Motor neuron (in vitro differentiated cells): ENCODE measurements at regions not wholly inside any gene's neighbourhood (a gene's known extent, or its start where the extent isn't known, plus 50 kb on each side); places are given as distances from the start of the nearest gene placed in this dataset.

ENCODE experiments used
- ATAC-seq, 8 experiments: fragments of 200-7000 bp; cut with Tn5 transposase; replicated peaks in 6 of 8; 2 replicates each; pipeline ENCODE4 v1.8.0; 2021; ENCODE audit warnings: mild to moderate bottlenecking in 8 of 8, moderate library complexity in 8 of 8
- H3K27ac ChIP-seq, 2 donors: fragments of 250-450 bp; sonication (Bioruptor Pico); 2 replicates each; pipeline ENCODE4 v1.9.0; 2021; ENCODE audit warnings: antibody characterized with exemption in 2 of 2, mild to moderate bottlenecking in 2 of 2, moderate library complexity in 1 of 2
- H3K4me1 ChIP-seq, 2 donors: fragments of 250-450 bp; sonication (Bioruptor Pico); replicated peaks in 1 of 2; 2 replicates each; pipeline ENCODE4 v1.6.1; 2021; ENCODE audit warnings: antibody characterized with exemption in 2 of 2, mild to moderate bottlenecking in 2 of 2, moderate library complexity in 1 of 2
- H3K4me3 ChIP-seq, 5 donors: fragments of 250-450 bp; sonication (Bioruptor Pico); 2 replicates each; pipeline ENCODE4 v1.9.0; 2021; ENCODE audit warnings: antibody characterized with exemption in 5 of 5, mild to moderate bottlenecking in 5 of 5, moderate library complexity in 4 of 5
- WGBS, 10 experiments: fragments of 450-650 bp; shearing (Covaris generic); methylation state at CpG; one replicate each; pipeline ENCODE4 v1.0.0; 2022; 5-methylcytosine and 5-hydroxymethylcytosine counted together
- in situ Hi-C, 9 experiments: fragments of 400-800 bp; cut with MboI; loops; one replicate each; pipeline ENCODE4 v1.15.0; 2021; ENCODE audit warnings: low sequenced_read_pairs in 9 of 9, low pct_unique_long_range_greater_than_20kb in 2 of 9; ENCODE audit not compliant: unreplicated experiment in 9 of 9

DNA sequence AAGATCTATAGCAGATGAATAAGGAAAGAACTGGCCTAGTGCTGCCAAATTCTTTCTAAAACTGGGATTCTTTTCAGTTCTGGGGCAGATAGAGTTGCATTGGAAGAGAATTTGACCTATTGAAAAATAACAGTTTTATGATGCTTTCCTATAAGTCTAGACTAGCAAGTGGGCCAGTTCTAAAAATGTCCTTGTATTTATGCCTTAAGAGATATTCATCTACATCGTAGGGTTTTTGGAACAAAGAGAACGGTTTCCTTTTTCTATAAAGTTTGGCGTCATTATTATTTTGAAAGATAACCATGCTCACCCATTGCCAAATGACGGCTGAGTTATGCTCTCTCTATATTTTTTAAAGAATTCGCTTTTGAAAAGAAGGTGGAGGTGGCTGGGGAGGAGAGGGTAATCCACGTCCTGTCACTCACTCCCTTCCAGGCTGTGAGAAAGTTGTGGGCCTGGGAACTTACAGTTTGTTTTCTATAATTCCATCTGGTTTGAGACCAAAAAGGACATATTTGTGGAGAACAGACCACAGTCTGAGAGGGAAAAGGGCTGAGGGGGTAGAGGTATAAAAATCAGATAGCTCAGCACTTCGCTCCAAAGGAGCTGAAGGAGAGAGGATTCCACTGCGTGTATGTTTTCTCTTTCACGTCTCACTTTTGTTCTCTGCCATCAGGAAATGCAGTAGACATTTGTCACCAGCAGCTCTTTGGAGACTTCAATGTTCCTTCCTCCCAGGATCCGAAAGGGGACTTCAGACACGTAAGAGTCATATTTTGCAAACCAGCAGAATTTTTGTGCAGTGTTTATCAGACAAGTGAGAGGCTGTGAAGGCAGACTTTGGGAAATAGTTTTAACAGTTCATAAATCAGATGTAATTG is 281.9 kb upstream of the FN1 start:
- H3K27ac ChIP-seq: no peak overlapping the region
- no peak for ATAC-seq
- in situ Hi-C loops: no loop called here

DNA sequence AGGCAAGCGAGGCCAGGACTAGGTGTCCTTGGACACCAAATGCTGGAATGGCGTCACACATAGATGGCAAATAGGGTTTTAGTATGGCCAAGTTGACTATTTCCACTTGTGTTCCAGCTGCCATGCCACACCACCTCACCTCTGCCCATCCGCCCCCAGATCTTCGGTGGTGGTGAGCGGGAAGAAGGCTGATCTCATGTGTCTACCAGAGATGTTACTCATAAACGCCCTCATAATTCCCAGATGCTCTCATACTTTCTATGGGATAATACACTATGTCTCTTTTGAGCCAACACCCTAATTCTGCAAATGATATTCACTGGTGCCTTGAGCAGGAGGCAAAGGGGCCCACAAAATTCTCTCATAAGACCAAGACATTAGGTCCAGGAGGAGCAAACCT is 281.1 kb upstream of the FN1 start:
- no peak overlapping the region for H3K27ac ChIP-seq
- in situ Hi-C loops: no loop called here
- WGBS, 10 experiments: 77 to 100% (median 94%) methylated on average over 1 to 5 of the region's 6 CpGs; no CpG with 5 or more reads in 1 of the 10 experiments
- ATAC-seq: no peak
- H3K4me1 ChIP-seq: peaks cover 0 to 3% of the 10 kb centered on the region in 2 donors
- no peak overlapping the region for H3K4me3 ChIP-seq

More for the DNA sequence above, 281.9 kb upstream of the FN1 start:
- Histone ChIP-seq H3K4me1 (peaks cover 0 to 3% of the 10 kb centered on the region in 2 donors), H3K4me3 (no peak overlapping the region)
- 52 to 97% (median 81%) methylated on average over 5 to 11 of the region's 11 CpGs; no CpG with 5 or more reads in 1 of the 10 experiments for WGBS, 10 experiments

DNA sequence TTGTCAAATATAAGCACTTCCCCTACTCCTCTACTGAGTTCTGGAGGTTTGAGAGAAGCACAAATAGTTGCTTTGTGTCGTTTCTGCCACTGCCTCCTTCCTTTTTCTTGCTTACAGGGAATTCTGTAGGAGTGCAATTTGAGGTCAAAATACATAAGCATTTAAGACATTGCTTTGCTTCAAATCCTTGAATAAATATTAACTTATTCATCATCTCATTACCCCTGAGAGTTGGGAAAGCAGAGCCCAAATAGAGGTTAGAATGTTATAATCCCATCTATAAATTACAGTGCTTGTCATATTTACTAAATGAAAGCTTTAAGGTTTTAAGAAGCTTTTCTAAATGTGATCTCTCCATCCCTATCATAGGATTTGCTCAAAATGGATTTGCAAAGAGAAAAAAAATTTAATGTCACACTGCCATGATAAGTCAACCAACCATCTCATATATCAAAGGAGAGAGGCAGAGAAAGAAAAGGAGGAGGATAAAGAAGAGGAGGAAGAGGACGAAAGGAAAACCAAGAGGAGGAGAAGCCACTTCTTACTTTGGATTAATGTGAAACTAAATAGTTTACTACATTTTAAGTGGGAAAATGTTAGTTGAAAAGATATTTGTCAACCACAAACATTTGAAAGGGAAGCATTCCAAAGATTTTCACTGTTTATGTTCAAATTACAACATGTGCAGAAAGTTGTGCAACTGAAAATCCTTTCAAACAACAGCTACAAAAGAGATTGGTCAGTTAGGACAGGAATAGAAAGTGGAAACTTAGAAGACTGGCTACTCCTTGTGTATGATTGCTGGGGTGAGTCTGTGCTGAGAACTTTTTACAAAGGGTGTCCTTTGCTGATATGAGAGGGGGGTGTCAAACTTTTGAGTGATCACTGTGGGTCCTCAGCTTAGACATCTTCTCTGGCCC is 277.3 kb upstream of the FN1 start:
- WGBS, 10 experiments: 33 to 100% (median 70%) methylated on average over 1 to 2 of the region's 2 CpGs; no CpG with 5 or more reads in 1 of the 10 experiments
- ATAC-seq: peak in 3 of 8 experiments; percentile 62 to 85 (median 69)
- in situ Hi-C loops: no loop called here

DNA sequence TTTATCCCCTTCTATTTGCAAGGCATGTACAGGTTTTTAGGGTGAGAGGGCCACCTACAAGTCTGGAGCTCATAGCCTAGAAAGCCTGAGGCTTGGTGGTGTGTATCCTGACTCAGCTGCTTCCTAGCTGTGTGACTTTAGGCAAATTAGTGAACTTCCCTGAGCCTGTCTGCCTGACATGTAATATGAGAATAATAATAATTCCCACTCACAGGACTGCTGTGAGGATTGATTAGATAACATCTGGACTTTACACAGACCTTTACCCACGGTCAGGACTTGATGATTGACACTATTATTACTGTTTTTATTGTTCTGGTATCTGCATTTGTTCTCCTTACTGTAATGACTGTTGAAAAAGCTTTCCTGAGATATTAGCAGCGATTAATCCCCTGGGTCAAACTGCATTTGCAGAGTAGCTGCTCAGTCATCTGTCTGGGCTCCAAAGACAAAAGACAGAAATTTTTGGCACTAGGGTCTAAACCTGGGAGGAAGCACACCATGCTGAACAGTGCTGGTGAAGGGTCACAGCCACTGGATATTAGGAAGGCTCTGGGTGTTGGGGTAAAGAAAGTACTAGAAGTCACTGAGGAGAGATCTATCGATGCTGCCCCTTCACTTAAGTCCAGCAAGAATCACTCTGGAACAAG is 276.5 kb upstream of the FN1 start:
- in situ Hi-C loops: no loop called here
- Histone ChIP-seq H3K27ac (no peak overlapping the region), H3K4me1 (no peaks in the 10 kb centered on the region), H3K4me3 (no peak overlapping the region)
- ATAC-seq: peak in 2 of 8 experiments; percentile 16 to 26
- 17 to 100% (median 62%) methylated on average over 1 to 3 of the region's 3 CpGs; no CpG with 5 or more reads in 1 of the 10 experiments for WGBS, 10 experiments

More for the DNA sequence above, 277.3 kb upstream of the FN1 start:
- Histone ChIP-seq H3K4me1 (peaks cover 0 to 2% of the 10 kb centered on the region in 2 donors), H3K27ac (no peak overlapping the region), H3K4me3 (no peak overlapping the region)

DNA sequence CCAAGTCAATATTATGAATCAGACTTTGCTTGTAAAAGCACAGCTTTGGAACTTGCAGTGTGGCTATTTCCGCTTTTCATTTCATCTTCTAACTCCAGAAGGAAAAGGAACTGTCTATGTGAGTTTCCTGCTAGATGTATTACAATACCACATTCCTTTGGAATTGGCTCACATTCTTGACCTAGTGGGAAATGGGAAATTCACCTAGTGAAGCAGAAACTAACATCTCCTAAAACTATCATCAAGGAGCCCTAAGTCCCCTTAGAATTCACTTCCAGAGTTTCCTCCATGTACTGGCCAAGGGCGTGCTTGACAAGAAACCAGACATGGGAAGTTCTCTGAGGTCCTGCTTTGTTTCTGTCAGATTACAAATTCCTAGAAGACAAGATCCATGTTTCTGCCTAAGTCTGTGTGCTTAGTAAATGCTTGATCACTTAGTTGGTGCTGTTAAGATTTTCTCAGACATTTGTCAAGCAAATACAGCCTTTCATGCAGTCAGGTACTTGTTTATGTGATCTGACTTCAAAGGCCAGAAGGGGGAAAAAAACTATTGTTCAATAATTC is 275.7 kb upstream of the FN1 start:
- Histone ChIP-seq H3K4me3 (no peak overlapping the region), H3K4me1 (no peaks in the 10 kb centered on the region), H3K27ac (no peak overlapping the region)
- WGBS, 10 experiments: 20 to 100% (median 93%) methylated on average over 1 to 2 of the region's 2 CpGs; no CpG with 5 or more reads in 1 of the 10 experiments
- peak in 1 of 8 experiments; percentile 16 for ATAC-seq
- in situ Hi-C loops: no loop called here

DNA sequence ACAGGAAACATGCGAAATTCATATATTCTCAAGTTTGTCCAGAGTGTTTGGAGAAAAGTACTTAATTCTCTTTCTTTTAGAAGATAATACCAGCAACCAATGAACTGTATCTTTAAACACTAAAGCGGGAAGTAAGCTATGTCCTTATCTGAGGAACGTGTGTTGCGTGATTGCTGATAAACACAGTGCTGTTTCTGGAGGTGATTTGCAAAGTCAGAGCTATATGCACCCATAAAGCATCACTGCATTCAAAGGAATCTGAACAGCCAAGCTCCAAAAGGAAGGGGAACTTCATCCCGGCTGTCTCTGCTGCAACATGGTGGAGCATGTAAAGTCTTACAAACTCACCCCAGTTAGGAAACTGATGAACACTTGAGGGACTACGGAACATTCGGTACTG is 271.7 kb upstream of the FN1 start:
- no peak for ATAC-seq
- Histone ChIP-seq H3K4me3 (no peak overlapping the region), H3K4me1 (no peaks in the 10 kb centered on the region), H3K27ac (no peak overlapping the region)
- 87 to 100% (median 95%) methylated on average over 2 to 7 of the region's 7 CpGs for WGBS, 10 experiments
- in situ Hi-C loops: no loop called here

DNA sequence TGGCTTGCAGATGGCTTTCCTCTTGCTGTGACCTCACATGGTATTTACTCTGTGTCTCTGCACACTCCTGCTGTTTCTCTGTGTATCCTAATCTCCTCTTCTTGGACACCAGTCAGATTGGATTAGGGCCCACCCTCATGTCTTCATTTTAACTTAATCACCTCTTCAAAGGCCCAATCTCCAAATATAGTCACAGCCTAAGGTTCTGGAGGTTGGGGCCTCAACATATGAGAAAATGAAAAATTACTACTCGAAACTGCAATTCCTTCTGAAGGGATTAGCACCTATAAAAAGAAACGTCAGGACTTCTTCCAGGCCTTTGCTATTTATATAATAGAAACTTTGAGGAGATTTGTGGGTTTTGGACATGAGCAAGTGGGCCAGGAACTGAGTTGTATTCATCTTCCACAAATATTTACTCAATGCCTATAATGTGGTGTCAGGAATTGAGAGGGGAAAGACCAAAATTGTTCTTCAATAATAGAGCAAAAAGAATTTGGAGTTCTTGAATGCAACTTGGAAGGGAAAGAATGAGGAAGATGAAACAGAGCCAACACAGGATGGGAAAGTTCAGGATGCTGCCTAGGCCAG is 270.0 kb upstream of the FN1 start:
- 20 to 100% (median 76%) methylated on average over 1 to 2 of the region's 2 CpGs for WGBS, 10 experiments
- ATAC-seq: peak in 1 of 8 experiments; percentile 11
- in situ Hi-C loops: no loop called here

DNA sequence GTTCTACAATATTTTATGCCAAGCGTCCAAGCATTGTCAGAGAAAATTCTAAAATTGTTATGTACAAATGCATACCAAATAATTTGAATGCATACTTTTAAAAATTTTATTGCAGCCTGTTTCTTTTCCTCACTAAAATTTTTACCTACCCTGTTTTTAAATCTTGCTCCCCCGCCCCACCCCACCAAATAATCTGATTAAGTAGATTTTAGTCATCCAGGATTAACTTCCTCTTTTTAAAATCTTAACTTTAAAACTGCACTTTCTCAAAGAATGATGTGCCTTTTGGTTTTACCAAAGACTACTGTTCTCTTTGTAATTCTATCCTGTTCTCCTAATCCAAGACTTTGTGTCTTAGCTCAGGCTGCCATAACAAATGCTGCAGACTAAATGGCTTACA is 269.4 kb upstream of the FN1 start:
- Histone ChIP-seq H3K4me3 (no peak overlapping the region), H3K4me1 (no peaks in the 10 kb centered on the region), H3K27ac (no peak overlapping the region)
- in situ Hi-C loops: no loop called here
- 80 to 100% (median 95%) methylated on average over 1 to 2 of the region's 2 CpGs for WGBS, 10 experiments
- no peak for ATAC-seq

More for the DNA sequence above, 270.0 kb upstream of the FN1 start:
- Histone ChIP-seq H3K27ac (no peak overlapping the region), H3K4me1 (no peaks in the 10 kb centered on the region), H3K4me3 (no peak overlapping the region)

DNA sequence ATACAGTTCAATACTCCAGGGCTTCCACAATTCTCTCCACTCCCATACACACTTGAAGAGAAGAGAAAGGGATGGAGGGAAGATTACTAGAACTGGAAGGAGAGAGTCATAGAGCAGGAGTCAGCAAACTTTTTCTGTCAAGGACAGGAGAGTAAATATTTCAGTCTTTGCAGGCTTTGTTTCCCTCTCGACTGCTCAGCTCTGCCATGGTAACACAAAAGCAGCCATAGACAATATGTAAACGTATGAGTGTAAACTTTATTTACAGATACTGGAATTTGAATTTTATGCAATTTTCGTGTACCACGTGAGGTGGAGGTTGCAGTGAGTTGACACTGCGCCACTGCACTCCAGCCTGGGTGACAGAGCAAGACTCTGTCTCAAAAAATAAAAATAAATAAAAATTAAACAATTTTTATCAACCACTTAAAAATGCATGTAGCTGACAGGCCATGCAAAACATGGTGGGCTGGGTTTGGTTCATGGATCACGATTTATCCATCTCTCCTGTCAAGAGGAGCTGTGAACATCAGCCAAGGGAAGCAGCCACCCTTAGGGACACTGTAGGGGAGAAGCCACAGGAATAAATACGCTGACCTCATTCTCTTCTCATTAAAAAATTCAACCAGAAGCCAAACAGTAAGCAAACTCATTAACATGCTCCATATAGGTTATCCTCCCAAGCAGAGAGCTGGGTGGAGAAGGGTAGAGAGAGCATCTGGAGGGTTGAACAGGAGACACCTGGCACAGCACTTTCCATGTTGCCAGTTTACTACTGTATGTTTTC is 266.4 kb upstream of the FN1 start:
- H3K4me3 ChIP-seq: no peak overlapping the region
- WGBS, 10 experiments: 6 to 88% (median 53%) methylated on average over 1 to 7 of the region's 7 CpGs; no CpG with 5 or more reads in 1 of the 10 experiments
- ATAC-seq: peak in 4 of 8 experiments; percentile 62 to 90 (median 82)
- no peak overlapping the region for H3K27ac ChIP-seq
- in situ Hi-C loops: no loop called here
- H3K4me1 ChIP-seq: no peaks in the 10 kb centered on the region

DNA sequence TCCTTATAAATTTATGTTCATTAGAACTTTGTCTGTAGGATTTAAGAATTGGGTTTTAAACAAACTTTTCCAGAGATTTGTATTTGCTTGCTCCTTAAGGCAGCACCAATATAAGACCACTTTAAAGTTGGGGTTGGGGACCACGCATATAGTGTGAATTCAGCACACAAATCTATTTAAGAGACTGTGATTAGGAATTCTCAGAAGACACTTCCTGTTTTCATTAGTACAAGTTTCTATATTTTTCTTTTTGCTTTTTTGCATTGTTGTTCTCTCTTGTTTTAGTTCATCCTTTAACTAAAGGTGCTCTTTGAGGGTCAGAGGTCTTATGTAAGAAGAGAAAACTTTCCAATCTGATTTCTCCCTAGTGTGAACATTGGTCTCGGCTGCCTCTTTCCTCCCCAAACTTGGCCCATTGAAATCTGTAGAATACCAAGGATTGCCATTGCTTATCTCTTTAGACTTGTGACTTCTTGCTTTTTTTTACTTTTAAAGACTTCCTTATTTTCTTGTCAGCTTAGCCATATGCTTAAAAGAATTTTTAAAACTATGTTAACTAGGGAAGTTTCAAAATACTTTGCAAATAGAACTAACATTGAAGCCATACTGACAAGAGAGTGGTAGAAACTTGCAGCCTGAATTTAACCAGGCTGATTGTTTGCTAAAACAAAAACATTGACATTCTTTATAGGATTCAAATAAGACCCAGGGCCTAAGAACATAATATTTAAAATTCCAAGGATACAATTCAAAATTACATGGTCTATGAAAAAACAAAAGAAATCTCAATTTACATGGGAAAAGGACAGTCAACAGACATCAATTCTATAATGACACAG is 264.1 kb upstream of the FN1 start:
- Histone ChIP-seq H3K4me1 (no peaks in the 10 kb centered on the region), H3K27ac (no peak overlapping the region), H3K4me3 (no peak overlapping the region)
- no peak for ATAC-seq
- in situ Hi-C loops: no loop called here
- WGBS, 10 experiments: 83 to 100% (median 100%) methylated on average over 1 to 2 of the region's 2 CpGs

DNA sequence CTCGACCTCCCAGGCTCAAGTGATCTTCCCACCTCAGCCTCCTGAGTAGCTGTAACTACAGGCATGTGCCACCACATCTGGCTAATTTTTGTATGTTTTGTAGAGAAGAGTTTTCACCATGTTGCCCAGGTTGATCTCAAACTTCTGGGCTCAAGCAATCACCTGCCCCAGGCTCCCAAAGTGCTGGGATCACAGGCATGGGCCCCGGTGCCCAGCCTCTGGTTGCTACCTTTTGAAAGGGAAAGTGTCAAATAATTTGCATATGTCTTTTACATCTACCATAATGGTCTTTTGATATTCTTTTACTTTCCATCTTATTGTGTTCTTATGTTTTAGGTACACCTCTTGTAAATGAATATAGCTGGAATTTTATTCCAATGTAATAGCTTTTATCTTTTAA is 263.1 kb upstream of the FN1 start:
- in situ Hi-C loops: no loop called here
- Histone ChIP-seq H3K27ac (no peak overlapping the region), H3K4me1 (no peaks in the 10 kb centered on the region), H3K4me3 (no peak overlapping the region)
- WGBS, 10 experiments: 60 to 100% (median 82%) methylated on average over 1 to 2 of the region's 2 CpGs; no CpG with 5 or more reads in 4 of the 10 experiments
- no peak for ATAC-seq
